Ovary (tissue), 7 donors: ENCODE measurements at regions not wholly inside any gene's neighbourhood (a gene's known extent, or its start where the extent isn't known, plus 50 kb on each side); places are given as distances from the start of the nearest gene placed in this dataset.

Experiments used
- DNase-seq, 5 donors: peaks; one replicate each; pipeline ENCODE4 v3.0.0-alpha.2; 2019 to 2020
- H3K27ac ChIP-seq, 2 donors: fragments of 200-600 bp; one replicate each; pipeline versions ENCODE4 v1.5.1 to v1.8.0; 2019 to 2022
- H3K27me3 ChIP-seq: fragments of 200-600 bp; one replicate; pipeline ENCODE4 v1.8.0; 2022
- H3K36me3 ChIP-seq: fragments of 200-600 bp; sonication (generic); one replicate; pipeline ENCODE4 v1.5.1; 2019
- H3K4me1 ChIP-seq: one replicate; pipeline ENCODE4 v1.8.1; 2013; ENCODE audit warnings: mild to moderate bottlenecking, moderate library complexity; ENCODE audit not compliant: insufficient read depth
- H3K4me3 ChIP-seq: fragments of 200-600 bp; sonication (generic); one replicate; pipeline ENCODE4 v1.5.1; 2017
- H3K9me3 ChIP-seq, 2 donors: fragments of 200-600 bp in 1 of 2; sonication (generic) in 1 of 2; one replicate each; pipeline versions ENCODE4 v1.5.1 to v1.8.1; 2013 to 2019; ENCODE audit warnings: mild to moderate bottlenecking in 1 of 2, moderate library complexity in 1 of 2
- EP300 ChIP-seq: sonication (generic); formaldehyde crosslinking; IDR thresholded peaks from one replicate; pipeline ENCODE4 v1.6.1; 2017; ENCODE audit warnings: antibody characterized with exemption
- POLR2A ChIP-seq: fragments of 450-650 bp; IDR thresholded peaks from one replicate; pipeline ENCODE4 v1.6.1; 2017; ENCODE audit warnings: antibody characterized with exemption, mild to moderate bottlenecking, moderate library complexity
- WGBS, 3 donors: extraction: QIAGEN DNeasy Blood & Tissue Kit in 1 of 3; methylation state at CpG; one replicate each; pipeline versions ENCODE4 v1.1.5 to v1.1.7; 2013 to 2017; 5-methylcytosine and 5-hydroxymethylcytosine counted together
- intact Hi-C, 4 donors: fragments of 100-400 bp; cut with DNase I; formaldehyde crosslinking; loops; one replicate each; pipeline versions ENCODE4 v1.11.0 to v1.15.1; 2022 to 2023
- TF ChIP-seq, protein P1 (sequence below), 3 donors: fragments of 450-650 bp in 2 of 3; fragments of 200-600 bp in 1 of 3; IDR thresholded peaks; one replicate each; pipeline versions ENCODE4 v1.5.1 to v1.8.0; 2016 to 2022; ENCODE audit warnings: antibody characterized with exemption in 3 of 3, mild to moderate bottlenecking in 1 of 3
- donor health status: DM: no; HTN: no; CAD: no; lungs with moderate emphysema.
- donor health status: DM: no; HTN: no; CAD: no.
- donor health status: Bipolar disorder and iron deficiency.
- donor health status: DM: no; HTN: no; CAD: no.
- donor health status: DM: yes; HTN: yes; CAD: no.

GRCh38 chr12:18171571-18171970 is 81.6 kb upstream of the RERGL start:
- TF ChIP-seq POLR2A (no peak), EP300 (no peak)
- TF ChIP-seq, protein P1, sequence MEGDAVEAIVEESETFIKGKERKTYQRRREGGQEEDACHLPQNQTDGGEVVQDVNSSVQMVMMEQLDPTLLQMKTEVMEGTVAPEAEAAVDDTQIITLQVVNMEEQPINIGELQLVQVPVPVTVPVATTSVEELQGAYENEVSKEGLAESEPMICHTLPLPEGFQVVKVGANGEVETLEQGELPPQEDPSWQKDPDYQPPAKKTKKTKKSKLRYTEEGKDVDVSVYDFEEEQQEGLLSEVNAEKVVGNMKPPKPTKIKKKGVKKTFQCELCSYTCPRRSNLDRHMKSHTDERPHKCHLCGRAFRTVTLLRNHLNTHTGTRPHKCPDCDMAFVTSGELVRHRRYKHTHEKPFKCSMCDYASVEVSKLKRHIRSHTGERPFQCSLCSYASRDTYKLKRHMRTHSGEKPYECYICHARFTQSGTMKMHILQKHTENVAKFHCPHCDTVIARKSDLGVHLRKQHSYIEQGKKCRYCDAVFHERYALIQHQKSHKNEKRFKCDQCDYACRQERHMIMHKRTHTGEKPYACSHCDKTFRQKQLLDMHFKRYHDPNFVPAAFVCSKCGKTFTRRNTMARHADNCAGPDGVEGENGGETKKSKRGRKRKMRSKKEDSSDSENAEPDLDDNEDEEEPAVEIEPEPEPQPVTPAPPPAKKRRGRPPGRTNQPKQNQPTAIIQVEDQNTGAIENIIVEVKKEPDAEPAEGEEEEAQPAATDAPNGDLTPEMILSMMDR (IDR thresholded peaks at IDR 0.05): no peak

GRCh38 chr12:18168016-18168415 is 78.0 kb upstream of the RERGL start:
- no peak overlapping the region for H3K27ac ChIP-seq
- intact Hi-C loops: no loop called here
- no peaks in the 10 kb centered on the region for H3K27me3 ChIP-seq
- H3K4me3 ChIP-seq: no peak overlapping the region
- no peaks in the 10 kb centered on the region for H3K4me1 ChIP-seq
- H3K9me3 ChIP-seq: no peaks in the 10 kb centered on the region
- WGBS, 3 donors: 56 to 66% (median 59%) methylated on average over 3 of the region's 3 CpGs
- DNase-seq: no peak
- TF ChIP-seq EP300 (no peak), POLR2A (no peak)
- TF ChIP-seq, protein P1 (IDR thresholded peaks at IDR 0.05): no peak
- no peaks in the 10 kb centered on the region for H3K36me3 ChIP-seq

More at GRCh38 chr12:18171571-18171970, 81.6 kb upstream of the RERGL start:
- no peaks in the 10 kb centered on the region for H3K27me3 ChIP-seq
- no peak overlapping the region for H3K27ac ChIP-seq
- intact Hi-C loops: no loop called here
- no peaks in the 10 kb centered on the region for H3K36me3 ChIP-seq
- no peak overlapping the region for H3K4me3 ChIP-seq
- H3K9me3 ChIP-seq: no peaks in the 10 kb centered on the region
- no peaks in the 10 kb centered on the region for H3K4me1 ChIP-seq
- 89 to 92% (median 90%) methylated on average over 1 of the region's 1 CpG for WGBS, 3 donors
- DNase-seq: no peak

- H3K27ac ChIP-seq: no peak overlapping the region
- intact Hi-C loops: no loop called here
Measured at GRCh38 chr12:18165889-18166288, 75.9 kb upstream of the RERGL start.

DNA sequence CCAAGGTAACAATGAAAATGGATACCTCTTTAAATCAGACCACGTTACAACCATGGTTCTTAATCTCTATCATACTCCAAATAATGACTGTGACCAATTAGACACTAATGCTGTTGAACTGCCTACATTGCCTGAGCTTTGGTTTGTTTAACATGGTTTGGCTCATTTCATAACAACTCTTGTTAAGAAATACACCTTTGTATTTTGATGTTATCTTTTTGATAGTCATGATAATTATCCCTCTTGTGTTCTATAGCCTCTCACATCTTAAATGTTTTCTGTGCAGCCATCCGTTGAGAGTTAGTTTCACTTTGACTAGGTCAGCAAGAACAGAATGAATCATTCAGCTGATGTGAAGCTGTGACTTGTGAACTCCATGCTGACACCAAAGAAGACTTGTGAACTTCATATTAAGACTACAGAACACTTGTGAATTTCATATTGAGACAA is 75.5 kb upstream of the RERGL start:
- Histone ChIP-seq H3K27ac (no peak overlapping the region), H3K9me3 (no peaks in the 10 kb centered on the region), H3K4me1 (no peaks in the 10 kb centered on the region), H3K4me3 (no peak overlapping the region), H3K27me3 (no peaks in the 10 kb centered on the region), H3K36me3 (no peaks in the 10 kb centered on the region)
- TF ChIP-seq, protein P1 (IDR thresholded peaks at IDR 0.05): no peak
- no peak for TF ChIP-seq EP300
- TF ChIP-seq POLR2A: no peak
- WGBS, 3 donors: 5 to 18% (median 10%) methylated on average over 2 of the region's 2 CpGs
- DNase-seq: no peak
- intact Hi-C loops: no loop called here

More at GRCh38 chr12:18165889-18166288, 75.9 kb upstream of the RERGL start:
- Histone ChIP-seq H3K4me1 (no peaks in the 10 kb centered on the region), H3K36me3 (no peaks in the 10 kb centered on the region), H3K9me3 (no peaks in the 10 kb centered on the region), H3K27me3 (no peaks in the 10 kb centered on the region), H3K4me3 (no peak overlapping the region)
- no peak for DNase-seq
- TF ChIP-seq POLR2A: no peak
- no peak for TF ChIP-seq EP300
- TF ChIP-seq, protein P1 (IDR thresholded peaks at IDR 0.05): no peak
- 60 to 70% (median 70%) methylated on average over 2 of the region's 2 CpGs for WGBS, 3 donors
